CD4-positive, alpha-beta T cell treated with Interleukin-10 for 1 hour (primary cell): ENCODE measurements at regions not wholly inside any gene's neighbourhood (a gene's known extent, or its start where the extent isn't known, plus 50 kb on each side); places are given as distances from the start of the nearest gene placed in this dataset.
"Not testable (repeated sequence)": the region's sequence is repeated elsewhere in the genome, so short reads cannot be mapped to it uniquely, and the experiment has no call there.

Experiments
- DNase-seq: peaks from one replicate; pipeline ENCODE4 v3.0.0-alpha.2; 2020

DNA sequence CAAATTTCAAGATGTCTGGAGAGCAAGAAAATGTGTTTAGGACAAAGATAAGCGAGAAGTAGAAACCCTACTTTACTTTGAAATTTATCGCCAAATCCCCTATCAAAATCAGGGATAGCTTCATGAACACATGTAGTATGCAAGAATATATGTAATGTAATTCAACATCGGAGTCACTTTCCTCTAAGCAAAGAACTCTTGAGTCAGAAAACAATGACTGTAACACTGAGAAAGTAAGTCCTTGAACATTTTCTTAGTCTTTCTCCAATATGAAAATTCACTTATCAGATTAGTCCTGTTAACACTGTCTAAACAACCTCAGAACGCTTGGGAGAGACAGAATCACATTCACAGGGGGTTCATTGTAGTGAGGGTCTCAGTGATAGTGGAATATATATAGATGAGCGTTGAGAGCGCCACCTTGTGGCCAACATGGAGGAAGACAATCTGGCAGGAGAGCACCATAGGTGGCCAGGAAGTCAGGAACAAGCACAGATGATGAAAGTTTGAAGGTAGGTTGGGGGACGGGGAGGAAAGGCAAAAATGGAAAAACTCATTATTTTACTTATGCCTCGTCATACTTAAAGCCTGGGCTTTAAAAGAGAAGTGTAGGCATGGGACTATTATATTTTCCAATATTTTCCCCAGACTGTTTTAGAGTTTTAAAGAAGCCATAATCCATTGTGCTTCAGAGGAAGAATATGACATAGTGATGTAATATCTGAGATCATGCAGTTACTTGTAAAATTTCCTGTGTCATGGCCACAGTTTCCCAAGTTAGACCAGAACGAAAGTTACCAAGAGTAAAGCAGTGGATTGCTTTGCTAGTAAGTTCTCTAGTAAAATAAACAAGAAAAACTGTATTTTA lies 115.5 kb upstream of the GNAI1 start:
- peak; percentile 12 for DNase-seq

DNA sequence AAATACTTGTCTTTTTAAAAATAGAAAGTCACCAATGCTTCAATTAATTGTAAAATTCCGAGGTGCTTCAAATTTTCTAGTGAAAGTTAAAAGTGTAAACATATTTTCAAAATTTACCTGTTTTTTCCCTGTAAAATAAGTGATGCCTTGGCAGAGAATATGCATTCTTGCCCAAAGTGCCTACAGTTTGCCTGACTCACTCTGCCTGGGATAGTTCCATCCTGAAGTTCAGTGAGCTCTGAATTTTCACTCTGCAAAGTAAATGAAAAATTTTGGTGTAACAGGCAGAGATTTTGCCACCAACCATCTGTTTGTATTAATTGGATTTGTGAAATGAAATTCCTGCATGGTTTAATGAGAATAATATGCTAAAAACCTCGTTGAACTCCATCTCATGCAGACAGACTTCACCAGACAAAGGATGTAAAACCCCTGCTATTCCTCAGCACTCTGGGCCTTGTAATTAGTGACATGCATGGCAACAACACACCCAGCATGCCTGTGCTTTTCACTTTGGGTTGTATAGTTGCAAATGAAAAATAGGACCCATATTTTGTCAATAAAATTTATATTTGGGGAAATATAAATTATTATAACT lies 117.4 kb upstream of the GNAI1 start:
- no peak for DNase-seq

DNA sequence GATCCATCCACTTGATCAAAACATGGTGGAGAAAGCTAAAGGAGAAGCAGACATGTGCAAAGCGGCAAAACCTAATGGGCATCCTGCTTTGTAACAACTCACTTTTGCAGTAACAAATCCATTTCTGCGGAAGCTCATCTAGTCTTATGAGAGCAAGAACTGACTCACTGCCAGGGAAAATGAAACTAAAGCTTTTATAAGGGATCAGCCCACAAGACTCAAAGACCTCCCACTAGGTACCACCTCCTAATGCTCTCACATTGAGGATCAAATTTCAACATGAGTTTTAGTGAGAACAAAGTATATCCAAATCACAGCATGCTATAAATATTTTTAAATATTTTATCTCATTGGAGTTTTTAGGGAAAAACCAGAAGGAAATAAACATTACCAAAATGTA lies 120.1 kb upstream of the GNAI1 start:
- DNase-seq, result no peak

DNA sequence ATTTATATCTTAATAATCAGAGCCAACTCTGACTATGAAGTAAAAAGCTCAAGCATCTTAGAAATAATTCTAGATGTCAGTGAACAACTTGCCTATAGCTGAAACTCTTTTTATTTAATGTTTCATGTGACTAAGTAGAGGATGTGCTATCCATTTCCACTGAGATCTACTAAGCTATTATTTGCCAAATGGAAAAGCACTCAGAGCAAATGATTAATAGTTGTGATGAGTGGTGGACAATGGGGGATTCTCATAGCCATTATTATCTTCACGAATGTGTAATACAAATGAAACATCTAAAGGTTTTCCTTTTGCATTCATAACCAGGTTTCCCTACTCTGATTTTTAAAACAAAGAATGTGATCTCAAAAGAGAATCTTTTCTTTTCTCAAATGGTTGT lies 126.6 kb upstream of the GNAI1 start:
- DNase-seq, result no peak

DNA sequence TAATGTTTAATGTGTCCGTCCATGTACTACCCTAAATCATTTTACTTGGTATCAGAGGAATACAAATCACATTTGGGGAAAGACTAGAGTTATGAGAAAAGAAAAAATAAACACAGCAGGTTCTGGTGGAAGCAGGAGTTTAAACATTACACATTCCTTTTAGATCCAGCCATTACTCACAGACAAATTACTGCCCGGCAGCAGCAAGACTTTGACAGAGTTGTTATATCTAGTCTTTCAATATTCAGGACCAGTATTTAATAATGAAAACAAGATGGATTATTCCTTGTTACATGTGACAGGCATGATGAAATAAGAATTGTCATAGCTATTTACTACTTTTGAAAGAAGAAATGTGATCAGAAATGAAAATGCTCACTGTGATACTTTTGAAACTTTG lies 131.8 kb upstream of the GNAI1 start:
- DNase-seq, result no peak

DNA sequence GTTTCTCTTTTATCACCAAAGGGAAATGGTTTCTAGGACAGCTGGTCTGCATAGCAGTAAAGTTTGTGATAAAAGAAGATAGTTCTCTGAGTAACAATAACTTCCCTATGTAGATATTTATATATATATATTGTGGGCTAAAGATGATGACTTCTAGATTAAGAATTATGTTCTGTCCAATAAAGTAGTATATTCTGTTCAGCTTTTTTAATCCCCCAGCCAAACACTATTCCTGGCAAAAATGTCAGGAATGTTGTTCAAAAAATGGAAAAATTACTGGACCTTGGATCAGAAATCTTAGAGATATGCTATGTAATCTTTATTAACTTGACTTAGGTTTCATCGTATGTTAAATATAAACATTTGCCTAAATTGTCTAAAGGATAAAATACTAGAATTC lies 136.3 kb upstream of the GNAI1 start:
- DNase-seq, result no peak

DNA sequence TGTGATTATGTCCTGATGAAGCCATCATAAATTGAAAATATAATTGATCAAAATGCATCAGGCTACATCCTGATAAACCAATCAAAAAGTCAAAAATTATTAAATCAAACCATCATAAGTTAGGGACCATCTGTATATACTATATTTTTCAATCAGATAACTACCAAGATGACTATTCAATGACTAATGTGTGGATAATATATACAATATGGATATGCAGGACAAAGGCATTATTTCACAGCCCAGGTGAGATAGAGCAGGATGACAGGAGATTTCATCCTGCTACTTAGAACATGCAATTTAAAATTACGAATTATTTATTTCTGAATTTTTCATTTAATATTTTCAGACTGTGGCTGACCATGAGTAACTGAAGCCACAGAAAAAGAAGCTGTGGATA lies 137.3 kb upstream of the GNAI1 start:
- DNase-seq, result no peak

DNA sequence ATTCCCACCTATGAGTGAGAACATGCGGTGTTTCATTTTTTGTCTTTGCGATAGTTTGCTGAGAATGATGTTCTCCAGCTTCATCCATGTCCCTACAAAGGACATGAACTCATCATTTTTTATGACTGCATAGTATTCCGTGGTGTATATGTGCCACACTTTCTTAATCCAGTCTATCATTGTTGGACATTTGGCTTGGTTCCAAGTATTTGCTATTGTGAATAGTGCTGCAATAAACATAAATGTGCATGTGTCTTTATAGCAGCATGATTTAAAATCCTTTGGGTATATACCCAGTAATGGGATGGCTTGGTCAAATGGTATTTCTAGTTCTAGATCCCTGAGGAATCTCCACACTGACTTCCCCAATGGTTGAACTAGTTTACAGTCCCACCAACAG lies 138.9 kb upstream of the GNAI1 start:
- not testable (repeated sequence) for DNase-seq

DNA sequence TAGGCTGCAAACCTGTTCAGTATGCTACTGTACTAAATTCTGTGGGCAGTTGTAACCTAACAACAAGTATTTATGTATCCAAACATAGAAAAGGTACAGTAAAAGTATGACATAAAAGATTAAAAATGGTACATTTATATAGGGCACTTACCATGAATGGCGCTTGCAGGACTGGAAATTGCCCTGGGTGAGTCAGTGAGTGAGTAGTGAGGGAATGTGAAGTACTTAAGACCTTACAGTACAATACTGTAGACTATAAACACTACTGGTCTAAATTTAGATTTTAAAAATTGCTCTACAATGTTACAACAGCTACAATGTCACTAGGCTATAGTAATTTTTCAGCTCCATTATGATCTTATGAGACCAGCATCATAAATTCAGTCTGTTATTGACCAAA lies 146.0 kb upstream of the GNAI1 start:
- DNase-seq, result no peak

DNA sequence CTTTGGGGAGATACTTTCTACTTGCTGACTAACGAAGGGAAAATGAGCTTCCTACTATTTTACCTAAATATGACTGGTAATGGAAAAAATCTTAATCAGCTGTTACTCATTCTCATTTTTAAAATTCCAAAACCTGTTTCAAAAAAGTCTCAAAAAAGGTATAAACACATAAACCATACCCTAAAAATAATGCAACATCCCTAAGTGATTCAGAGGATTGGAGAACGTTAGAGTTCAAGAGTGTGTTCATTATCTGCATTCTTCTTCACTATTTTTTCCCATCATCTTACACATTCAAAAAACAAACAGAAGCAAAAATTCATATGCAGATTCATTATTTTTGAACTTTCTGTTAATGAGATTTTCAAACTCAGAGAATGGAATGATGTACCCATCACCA lies 150.4 kb upstream of the GNAI1 start:
- no peak for DNase-seq

DNA sequence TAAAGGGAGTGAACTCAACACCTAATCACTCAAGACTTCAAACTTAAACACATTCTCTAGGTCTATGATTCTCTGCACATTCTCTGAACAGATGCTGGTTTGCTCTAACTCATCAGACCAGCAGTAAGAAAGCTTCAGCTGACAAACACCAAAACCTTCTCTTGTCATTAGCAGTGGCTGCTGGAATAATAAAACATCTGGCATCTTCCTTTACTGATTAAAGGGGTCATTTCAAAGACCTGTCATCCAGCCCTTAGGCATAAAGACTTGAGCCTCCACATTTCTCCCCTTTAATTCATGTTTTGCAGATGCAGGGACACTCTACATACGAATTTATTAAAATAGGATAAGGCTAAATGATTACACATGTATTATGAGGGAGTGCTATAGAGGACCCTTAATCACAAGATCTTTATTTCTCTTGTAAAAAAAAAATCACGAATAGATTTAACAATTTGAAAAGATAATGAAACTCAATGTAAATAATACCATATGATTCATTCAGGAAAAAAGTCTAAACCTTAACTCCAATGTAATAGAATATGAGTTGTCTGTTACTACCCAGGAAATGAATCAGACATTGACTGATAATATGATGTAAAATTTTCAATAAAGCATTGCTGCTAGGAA lies 152.4 kb upstream of the GNAI1 start:
- no peak for DNase-seq

DNA sequence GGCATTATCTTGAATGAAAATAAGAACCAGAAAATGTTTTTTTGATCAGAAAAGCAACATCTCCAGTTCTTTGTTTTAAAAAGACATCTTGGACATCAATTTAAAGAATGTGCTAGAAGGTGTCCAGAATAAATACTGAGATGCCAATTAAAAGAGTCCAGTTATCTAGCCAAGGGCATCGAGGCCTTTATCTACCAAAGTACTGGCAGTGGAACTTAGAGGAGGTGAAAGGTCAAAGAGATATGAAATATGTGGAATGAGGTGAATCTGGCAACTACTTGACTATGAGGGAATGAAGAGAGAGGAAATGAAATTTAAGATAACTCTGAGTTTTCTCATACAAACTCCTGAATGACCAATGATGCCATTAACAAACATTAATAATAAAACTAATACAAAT lies 154.3 kb upstream of the GNAI1 start:
- DNase-seq, result no peak

DNA sequence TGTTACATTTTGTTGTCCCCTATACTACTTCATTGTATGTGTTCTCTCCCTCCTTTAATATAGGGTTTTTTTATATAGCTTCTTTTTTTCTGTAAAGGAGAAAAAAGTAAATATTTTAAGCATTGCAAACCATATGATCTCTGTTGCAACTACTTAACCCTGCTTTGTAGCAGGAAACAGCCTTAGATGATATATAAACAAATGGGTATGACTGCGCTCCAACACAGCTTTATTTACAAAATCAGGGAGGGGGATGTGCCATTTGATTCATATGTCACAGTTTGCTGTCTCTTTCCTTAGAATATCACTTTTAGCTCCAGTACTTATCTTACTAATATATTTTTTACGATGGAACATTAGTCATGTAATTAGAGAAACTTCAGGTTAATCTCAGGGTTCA lies 155.2 kb upstream of the GNAI1 start:
- no peak for DNase-seq

DNA sequence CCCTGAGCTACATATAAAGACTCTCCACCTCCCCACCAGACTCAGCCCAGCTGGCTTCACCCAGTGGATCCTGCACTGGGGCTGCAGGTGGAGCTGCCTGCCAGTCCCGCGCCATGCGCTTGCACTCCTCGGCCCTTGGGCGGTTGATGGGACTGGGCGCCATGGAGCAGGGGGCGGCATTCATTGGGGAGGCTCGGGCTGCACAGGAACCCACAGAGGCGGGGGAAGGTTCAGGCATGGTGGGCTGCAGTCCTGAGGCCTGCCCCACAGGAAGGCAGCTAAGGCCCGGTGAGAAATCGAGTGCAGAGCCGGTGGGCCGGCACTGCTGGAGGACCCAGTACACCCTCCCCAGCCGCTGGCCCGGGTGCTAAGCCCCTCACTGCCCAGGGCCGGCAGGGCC lies 157.2 kb upstream of the GNAI1 start:
- DNase-seq, result no peak

DNA sequence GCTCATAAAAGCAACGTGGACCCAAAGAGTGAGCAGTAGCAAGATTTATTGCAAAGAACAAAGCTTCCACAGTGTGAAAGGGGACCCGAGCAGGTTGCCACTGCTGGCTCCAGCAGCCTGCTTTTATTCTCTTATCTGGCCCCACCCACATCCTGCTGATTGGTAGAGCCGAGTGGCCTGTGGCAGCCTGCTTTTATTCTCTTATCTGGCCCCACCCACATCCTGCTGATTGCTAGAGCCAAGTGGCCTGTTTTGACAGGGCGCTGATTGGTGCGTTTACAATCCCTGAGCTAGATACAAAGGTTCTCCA lies 158.0 kb upstream of the GNAI1 start:
- DNase-seq, result peak; percentile 6

DNA sequence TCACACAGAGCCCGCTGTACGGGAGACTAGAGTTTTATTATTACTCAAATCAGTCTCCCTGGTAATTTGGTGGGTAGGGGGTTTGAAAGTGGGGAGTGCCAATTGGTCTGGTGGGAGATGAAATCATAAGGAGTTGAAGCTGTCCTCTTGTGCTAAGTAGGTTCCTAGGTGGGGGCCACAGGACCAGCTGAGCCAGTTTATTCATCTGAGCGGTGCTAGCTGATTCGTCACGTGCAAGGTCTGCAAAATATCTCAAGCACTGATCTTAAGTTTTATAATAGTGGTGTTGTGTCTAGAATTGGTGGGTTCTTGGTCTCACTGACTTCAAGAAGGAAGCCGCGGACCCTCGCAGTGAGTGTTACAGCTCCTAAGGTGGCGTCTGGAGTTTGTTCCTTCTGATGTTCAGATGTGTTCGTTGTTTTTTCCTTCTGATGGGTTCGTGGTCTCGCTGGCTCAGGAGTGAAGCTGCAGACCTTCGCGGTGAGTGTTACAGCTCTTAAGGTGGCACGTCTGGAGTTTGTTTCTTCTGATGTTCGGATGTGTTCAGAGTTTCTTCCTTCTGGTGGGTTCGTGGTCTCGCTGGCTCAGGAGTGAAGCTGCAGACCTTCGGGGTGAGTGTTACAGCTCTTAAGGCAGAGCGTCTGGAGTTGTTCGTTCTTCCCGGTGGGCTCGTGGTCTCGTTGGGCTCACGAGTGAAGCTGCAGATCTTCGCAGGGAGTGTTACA lies 158.5 kb upstream of the GNAI1 start:
- not testable (repeated sequence) for DNase-seq

DNA sequence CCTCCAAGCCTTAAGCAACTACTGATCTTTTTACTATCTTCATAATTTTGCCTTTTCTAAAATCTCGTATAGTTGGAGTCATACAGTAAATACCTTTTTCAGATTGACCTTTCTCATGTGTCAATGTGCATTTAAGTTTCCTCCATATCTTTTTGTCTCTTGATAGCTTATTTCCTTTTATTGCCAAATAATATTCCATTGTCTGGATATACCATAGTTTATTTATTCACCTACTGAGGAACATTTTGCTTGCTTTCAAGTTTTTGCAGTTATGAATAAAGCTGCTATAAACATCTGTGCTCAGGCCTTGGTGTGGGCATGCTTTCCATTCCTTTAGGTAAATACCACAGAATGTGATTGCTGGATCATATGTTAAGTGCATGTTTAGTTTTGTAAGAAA lies 161.2 kb upstream of the GNAI1 start:
- DNase-seq, result no peak

DNA sequence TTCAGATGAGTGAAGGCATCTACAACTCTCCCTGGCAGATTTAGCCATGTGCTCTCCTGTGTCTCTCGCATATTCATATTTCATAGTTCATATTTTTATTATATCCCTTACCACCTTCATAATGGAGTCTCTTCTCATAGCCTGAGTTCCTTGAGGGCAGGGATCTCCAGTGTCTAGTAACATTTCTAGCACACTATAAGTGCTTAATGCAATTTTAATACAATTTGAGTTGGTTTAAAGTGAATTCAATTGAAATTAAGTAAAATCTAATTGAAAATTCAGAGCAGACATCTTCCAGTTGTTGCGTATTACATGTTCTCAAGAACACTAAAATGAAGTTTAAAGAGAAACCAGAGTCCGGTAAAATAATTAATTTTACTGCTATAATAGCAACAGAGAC lies 163.6 kb upstream of the GNAI1 start:
- no peak for DNase-seq

DNA sequence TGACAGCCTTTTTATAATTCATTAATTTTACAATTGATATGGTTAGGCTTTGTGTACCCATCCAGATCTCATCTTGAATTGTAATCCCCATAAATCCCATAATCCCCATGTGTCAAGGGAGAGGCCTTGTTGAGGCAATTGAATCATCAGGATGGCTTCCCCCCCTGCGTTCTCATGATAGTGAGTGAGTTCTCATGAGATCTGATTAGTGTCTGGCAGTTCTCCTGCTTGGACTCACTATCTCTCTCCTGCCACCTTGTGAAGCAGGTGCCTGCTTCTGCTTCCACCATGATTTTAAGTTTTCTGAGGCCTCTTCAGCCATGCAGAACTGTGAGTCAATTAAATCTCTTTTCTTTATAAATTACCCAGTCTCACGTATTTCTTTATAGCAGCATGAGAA lies 165.7 kb upstream of the GNAI1 start:
- DNase-seq, result no peak

DNA sequence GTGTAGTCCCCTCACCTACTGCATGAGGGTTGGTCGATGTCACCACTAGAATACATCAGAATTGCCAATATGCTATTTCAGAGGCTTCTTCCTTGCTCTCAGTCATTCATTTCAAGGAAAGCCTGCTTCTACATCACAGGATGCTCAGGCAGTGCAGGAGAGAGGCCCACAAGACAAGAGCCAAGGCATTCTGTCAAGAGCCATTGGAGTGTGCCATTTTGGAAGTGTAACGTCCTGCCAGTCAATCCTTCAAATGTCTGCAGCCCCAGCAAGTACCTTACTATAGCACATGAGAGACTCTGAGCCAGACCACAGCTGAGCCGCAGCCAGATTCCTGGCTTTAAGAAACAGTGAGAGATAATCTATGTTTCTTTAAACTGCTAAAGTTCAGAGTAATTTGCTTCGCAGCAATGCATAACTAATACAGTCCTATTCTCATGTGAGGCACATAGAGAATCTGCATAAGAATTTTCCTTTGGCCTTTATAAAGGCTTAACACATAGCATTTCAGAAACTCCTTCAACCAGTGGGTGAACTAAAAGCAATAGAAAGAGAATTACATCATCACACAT lies 166.5 kb upstream of the GNAI1 start:
- no peak for DNase-seq

DNA sequence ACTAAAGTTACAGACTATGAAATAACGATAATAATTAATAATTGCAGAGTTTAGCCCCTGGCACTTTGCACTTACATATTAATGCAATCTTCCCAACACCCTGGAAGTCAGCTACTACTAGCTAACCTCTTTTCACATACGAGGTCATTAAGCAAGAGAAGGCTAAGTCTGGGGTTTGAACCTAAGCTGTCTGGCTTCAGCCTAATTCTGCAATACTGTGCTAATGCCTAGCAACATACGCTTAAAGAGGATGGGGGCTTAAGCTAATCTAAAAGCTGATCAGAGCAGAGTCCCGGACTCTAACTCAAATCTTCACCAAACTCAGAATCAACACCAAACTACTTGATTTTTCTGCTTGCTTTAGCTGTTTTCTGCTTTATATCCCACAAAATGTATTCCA lies 168.7 kb upstream of the GNAI1 start:
- no peak for DNase-seq

DNA sequence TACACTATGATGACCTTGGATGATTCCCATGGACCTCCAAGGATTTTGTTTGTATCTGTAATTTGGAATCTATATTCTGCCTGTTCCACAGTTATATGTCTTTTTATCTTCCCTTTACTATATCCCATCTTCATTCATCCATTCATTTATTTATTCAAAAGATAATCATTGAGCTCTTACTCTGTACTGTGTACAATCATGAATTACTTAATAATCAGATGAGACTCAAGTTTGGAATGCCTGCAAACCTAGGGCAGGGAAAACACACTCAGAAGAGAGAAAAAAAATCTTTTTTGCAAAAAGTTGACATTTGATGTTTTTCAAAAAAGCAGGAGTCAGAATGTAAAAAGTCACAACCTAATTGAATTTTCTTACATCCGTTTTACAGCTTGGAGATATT lies 170.2 kb upstream of the GNAI1 start:
- no peak for DNase-seq

DNA sequence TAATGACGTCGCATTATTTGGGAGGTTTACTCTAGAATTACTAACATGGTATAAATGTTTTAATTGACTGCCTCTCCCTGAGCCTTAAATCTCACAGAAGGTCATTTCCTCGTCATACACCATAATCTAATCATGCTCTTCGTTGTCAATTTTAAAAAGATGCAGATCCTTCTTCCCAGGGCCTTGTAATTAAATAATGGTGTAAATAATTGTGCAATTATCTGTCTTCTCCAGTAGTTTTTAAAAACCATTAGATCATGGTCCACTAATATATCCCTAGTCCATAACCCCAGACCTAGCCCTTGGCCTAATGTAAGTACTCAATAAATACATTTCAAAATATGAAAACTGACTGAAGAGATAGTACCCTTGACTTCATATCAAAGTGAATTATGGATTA lies 181.5 kb upstream of the GNAI1 start:
- no peak for DNase-seq

DNA sequence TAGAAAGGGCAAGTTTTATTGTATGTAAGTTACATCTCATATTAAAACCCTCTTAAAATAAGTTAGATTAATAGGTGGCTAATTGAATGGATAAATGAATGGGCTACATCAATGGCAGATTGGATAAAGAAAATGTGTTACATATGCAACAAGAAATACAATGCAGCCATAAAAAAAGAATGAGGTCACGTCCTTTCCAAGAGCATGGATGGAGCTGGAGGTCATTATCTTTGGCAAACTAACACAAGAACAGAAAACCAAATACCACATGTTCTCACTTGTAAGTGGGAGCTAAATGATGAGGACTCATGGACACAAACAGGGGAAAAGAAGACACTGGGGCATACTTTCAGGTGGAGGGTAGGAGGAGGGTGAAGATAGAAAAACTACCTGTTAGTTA lies 182.2 kb upstream of the GNAI1 start:
- DNase-seq, result no peak
